Gastroesophageal sphincter (tissue), 4 donors: ENCODE measurements at regions not wholly inside any gene's neighbourhood (a gene's known extent, or its start where the extent isn't known, plus 50 kb on each side); places are given as distances from the start of the nearest gene placed in this dataset.

Experiments used
- ATAC-seq: fragments of 150-250 bp; one replicate; pipeline ENCODE4 v1.9.1; 2016; ENCODE audit warnings: mild to moderate bottlenecking, moderate library complexity
- H3K27ac ChIP-seq, 4 donors: fragments of 200-600 bp; sonication (generic) in 3 of 4; 1 replicate in 3 of 4; 2 replicates in 1 of 4; pipeline ENCODE4 v1.5.1; 2016 to 2019
- H3K27me3 ChIP-seq: fragments of 200-600 bp; sonication (generic); one replicate; pipeline ENCODE4 v1.5.1; 2019
- H3K36me3 ChIP-seq, 2 donors: fragments of 200-600 bp; sonication (generic); one replicate each; pipeline ENCODE4 v1.5.1; 2019; ENCODE audit warnings: control low read depth in 1 of 2
- H3K4me1 ChIP-seq, 3 donors: fragments of 200-600 bp; sonication (generic); 1 replicate in 2 of 3; 2 replicates in 1 of 3; pipeline ENCODE4 v1.5.1; 2016 to 2019; ENCODE audit warnings: control low read depth in 2 of 3
- H3K4me3 ChIP-seq, 2 donors: fragments of 200-600 bp; sonication (generic); one replicate each; pipeline ENCODE4 v1.5.1; 2019; ENCODE audit warnings: mild to moderate bottlenecking in 1 of 2, moderate library complexity in 1 of 2
- H3K9me3 ChIP-seq, 3 donors: fragments of 200-600 bp; sonication (generic); one replicate each; pipeline ENCODE4 v1.5.1; 2017 to 2019; ENCODE audit warnings: control low read depth in 2 of 3
- EP300 ChIP-seq: sonication (generic); formaldehyde crosslinking; IDR thresholded peaks from one replicate; pipeline ENCODE4 v1.6.1; 2017; ENCODE audit warnings: antibody characterized with exemption, mild to moderate bottlenecking
- POLR2A ChIP-seq, 2 donors: fragments of 450-650 bp; IDR thresholded peaks; one replicate each; pipeline ENCODE4 v1.6.1; 2017; ENCODE audit warnings: antibody characterized with exemption in 2 of 2, mild to moderate bottlenecking in 2 of 2, moderate library complexity in 1 of 2
- POLR2AphosphoS5 ChIP-seq: sonication (generic); formaldehyde crosslinking; IDR thresholded peaks from one replicate; pipeline ENCODE4 v1.6.1; 2017; ENCODE audit warnings: antibody characterized with exemption
- WGBS, 2 donors: methylation state at CpG; one replicate each; pipeline ENCODE4 v1.1.5; 2018; ENCODE audit warnings: low coverage in 1 of 2; 5-methylcytosine and 5-hydroxymethylcytosine counted together
- TF ChIP-seq, protein P1 (sequence below), 4 experiments: fragments of 200-600 bp in 2 of 4; fragments of 450-650 bp in 2 of 4; sonication (generic) in 1 of 4; IDR thresholded peaks; one replicate each; pipeline ENCODE4 v1.5.1; 2017 to 2019; ENCODE audit warnings: antibody characterized with exemption in 4 of 4, mild to moderate bottlenecking in 2 of 4, moderate library complexity in 2 of 4

DNA sequence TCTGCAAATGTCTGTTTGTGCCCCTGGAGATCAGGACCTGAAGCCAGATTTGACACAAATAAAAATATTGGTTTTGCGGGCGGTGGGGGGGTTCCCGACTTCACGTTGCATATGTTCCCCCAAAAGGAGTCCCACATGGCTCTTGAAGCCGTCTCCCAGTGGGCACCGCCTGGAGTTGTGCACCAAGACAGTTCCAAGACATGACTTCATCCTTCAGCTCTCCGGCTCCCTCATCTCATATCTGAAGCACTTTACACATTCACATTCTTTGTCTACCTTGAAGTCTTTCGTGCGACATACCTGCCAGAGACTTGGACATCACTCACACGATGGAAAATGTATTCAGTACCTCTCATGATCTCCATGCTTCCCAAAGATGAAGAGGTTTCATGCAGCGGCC, 362.8 kb upstream of the FOXK1 start:
- no peak for ATAC-seq
- H3K4me3 ChIP-seq = no peak overlapping the region
- H3K27ac ChIP-seq = no peak overlapping the region
- H3K9me3 ChIP-seq = peaks cover 0 to 31% (median 0%) of the 10 kb centered on the region in 3 donors
- H3K27me3 ChIP-seq = peaks cover 11% of the 10 kb centered on the region
- H3K36me3 ChIP-seq = no peaks in the 10 kb centered on the region
- TF ChIP-seq EP300 (no peak), POLR2AphosphoS5 (no peak), POLR2A (IDR thresholded peaks at IDR 0.05) (no peak)
- TF ChIP-seq, protein P1, sequence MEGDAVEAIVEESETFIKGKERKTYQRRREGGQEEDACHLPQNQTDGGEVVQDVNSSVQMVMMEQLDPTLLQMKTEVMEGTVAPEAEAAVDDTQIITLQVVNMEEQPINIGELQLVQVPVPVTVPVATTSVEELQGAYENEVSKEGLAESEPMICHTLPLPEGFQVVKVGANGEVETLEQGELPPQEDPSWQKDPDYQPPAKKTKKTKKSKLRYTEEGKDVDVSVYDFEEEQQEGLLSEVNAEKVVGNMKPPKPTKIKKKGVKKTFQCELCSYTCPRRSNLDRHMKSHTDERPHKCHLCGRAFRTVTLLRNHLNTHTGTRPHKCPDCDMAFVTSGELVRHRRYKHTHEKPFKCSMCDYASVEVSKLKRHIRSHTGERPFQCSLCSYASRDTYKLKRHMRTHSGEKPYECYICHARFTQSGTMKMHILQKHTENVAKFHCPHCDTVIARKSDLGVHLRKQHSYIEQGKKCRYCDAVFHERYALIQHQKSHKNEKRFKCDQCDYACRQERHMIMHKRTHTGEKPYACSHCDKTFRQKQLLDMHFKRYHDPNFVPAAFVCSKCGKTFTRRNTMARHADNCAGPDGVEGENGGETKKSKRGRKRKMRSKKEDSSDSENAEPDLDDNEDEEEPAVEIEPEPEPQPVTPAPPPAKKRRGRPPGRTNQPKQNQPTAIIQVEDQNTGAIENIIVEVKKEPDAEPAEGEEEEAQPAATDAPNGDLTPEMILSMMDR (IDR thresholded peaks at IDR 0.05) = no peak
- WGBS, 2 donors = 86 to 96% methylated on average over 4 to 9 of the region's 11 CpGs
- no peaks in the 10 kb centered on the region for H3K4me1 ChIP-seq

GRCh38 chr7:4325732-4326131, 356.4 kb upstream of the FOXK1 start:
- 85 to 89% methylated on average over 7 to 8 of the region's 8 CpGs for WGBS, 2 donors
- H3K9me3 ChIP-seq = peaks cover 0 to 18% (median 0%) of the 10 kb centered on the region in 3 donors
- no peak for ATAC-seq
- TF ChIP-seq POLR2AphosphoS5 = no peak
- TF ChIP-seq EP300 = no peak
- TF ChIP-seq, protein P1 (IDR thresholded peaks at IDR 0.05) = no peak
- no peak for TF ChIP-seq POLR2A (IDR thresholded peaks at IDR 0.05)
- H3K4me3 ChIP-seq = no peak overlapping the region
- peaks cover 4% of the 10 kb centered on the region for H3K27me3 ChIP-seq
- no peaks in the 10 kb centered on the region for H3K4me1 ChIP-seq
- no peak overlapping the region for H3K27ac ChIP-seq
- no peaks in the 10 kb centered on the region for H3K36me3 ChIP-seq

DNA sequence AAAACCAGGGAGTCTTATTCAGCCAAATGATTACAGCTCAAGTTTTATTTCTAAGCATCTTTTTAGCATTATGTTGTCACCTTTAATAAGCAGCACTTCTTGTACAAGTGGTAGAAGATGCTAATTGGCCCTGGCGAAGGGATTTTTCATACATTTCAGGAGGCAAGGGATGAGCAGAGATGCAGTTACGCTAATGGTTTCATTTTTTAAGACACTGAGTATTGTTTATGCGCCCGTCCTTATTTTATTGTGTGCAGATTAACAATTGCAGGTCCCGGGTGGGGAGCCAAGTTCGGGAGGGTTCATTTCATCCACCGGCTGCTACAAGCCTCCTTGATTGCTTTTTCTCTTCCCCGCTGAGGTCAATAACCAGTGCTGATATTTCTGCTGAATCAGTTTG, 350.4 kb upstream of the FOXK1 start:
- no peak for ATAC-seq
- no peak overlapping the region for H3K27ac ChIP-seq
- H3K4me1 ChIP-seq = no peaks in the 10 kb centered on the region
- 86% methylated on average over 8 of the region's 8 CpGs; no CpG with 5 or more reads in 1 of the 2 donors for WGBS, 2 donors
- no peaks in the 10 kb centered on the region for H3K36me3 ChIP-seq
- no peaks in the 10 kb centered on the region for H3K9me3 ChIP-seq
- H3K27me3 ChIP-seq = peaks cover 3% of the 10 kb centered on the region
- H3K4me3 ChIP-seq = no peak overlapping the region
- TF ChIP-seq POLR2A (IDR thresholded peaks at IDR 0.05) (no peak), POLR2AphosphoS5 (no peak), EP300 (no peak)
- TF ChIP-seq, protein P1 (IDR thresholded peaks at IDR 0.05) = no peak

DNA sequence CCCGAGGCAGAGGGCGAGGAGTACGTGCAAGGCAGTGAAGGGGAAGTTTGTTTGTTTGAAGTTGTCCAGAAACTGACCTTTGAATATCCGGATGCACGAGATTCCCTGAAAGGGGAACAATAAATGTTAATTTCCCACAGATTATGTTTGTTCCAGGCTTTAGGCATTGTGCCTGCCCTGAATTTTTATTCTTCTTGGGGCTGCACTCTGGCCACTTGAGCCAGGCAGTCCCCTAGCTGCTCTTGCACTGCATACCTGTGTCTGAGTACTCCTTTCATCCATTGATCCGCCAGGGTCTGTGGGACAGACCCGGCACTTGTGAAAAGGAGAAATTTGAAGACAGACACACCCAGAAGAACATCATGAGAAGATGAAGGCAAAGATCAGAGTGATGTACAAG, 343.5 kb upstream of the FOXK1 start:
- no peaks in the 10 kb centered on the region for H3K36me3 ChIP-seq
- no peak overlapping the region for H3K27ac ChIP-seq
- no peak overlapping the region for H3K4me3 ChIP-seq
- TF ChIP-seq, protein P1 (IDR thresholded peaks at IDR 0.05) = no peak
- TF ChIP-seq EP300 = no peak
- TF ChIP-seq POLR2AphosphoS5 = no peak
- TF ChIP-seq POLR2A (IDR thresholded peaks at IDR 0.05) = no peak
- H3K9me3 ChIP-seq = peaks cover 0 to 2% (median 0%) of the 10 kb centered on the region in 3 donors
- no peaks in the 10 kb centered on the region for H3K4me1 ChIP-seq
- 77 to 83% methylated on average over 5 to 7 of the region's 7 CpGs for WGBS, 2 donors
- no peaks in the 10 kb centered on the region for H3K27me3 ChIP-seq
- no peak for ATAC-seq

- H3K27me3 ChIP-seq = no peaks in the 10 kb centered on the region
- no peak for ATAC-seq
- no peaks in the 10 kb centered on the region for H3K4me1 ChIP-seq
- WGBS, 2 donors = 77 to 79% methylated on average over 12 to 24 of the region's 24 CpGs
- no peak overlapping the region for H3K4me3 ChIP-seq
- H3K36me3 ChIP-seq = no peaks in the 10 kb centered on the region
- TF ChIP-seq EP300 (no peak), POLR2AphosphoS5 (no peak), POLR2A (IDR thresholded peaks at IDR 0.05) (no peak)
- TF ChIP-seq, protein P1 (IDR thresholded peaks at IDR 0.05) = no peak
- H3K27ac ChIP-seq = no peak overlapping the region
- H3K9me3 ChIP-seq = peaks cover 0 to 24% (median 0%) of the 10 kb centered on the region in 3 donors
Measured at GRCh38 chr7:4343272-4344247, 338.5 kb upstream of the FOXK1 start.
